Nephron (organoid): ENCODE measurements at regions not wholly inside any gene's neighbourhood (a gene's known extent, or its start where the extent isn't known, plus 50 kb on each side); places are given as distances from the start of the nearest gene placed in this dataset.
A peak's percentile ranks its signal among the peaks of the same experiment; 100 is the strongest.
"Not testable (repeated sequence)": the region's sequence is repeated elsewhere in the genome, so short reads cannot be mapped to it uniquely, and the experiment has no call there.

Experiments
- H3K27ac Mint-ChIP-seq, 3 experiments: 2 replicates each; pipeline ENCODE4 v1.8.0; 2020; ENCODE audit warnings: mixed read lengths in 3 of 3, mild to moderate bottlenecking in 2 of 3, moderate library complexity in 1 of 3
- H3K27me3 Mint-ChIP-seq: 2 replicates; pipeline ENCODE4 v1.8.0; 2021; ENCODE audit warnings: low read depth, mild to moderate bottlenecking, moderate library complexity, mixed read lengths
- H3K36me3 Mint-ChIP-seq: 2 replicates; pipeline ENCODE4 v1.8.0; 2020; ENCODE audit warnings: low read depth, mixed read lengths
- H3K4me1 Mint-ChIP-seq: 2 replicates; pipeline ENCODE4 v1.8.0; 2020; ENCODE audit warnings: mixed read lengths
- H3K4me3 Mint-ChIP-seq, 3 experiments: 2 replicates each; pipeline ENCODE4 v1.8.0; 2020; ENCODE audit warnings: mild to moderate bottlenecking in 3 of 3, mixed read lengths in 3 of 3, moderate library complexity in 2 of 3
- H3K9me3 Mint-ChIP-seq: 2 replicates; pipeline ENCODE4 v1.8.0; 2020; ENCODE audit warnings: mixed read lengths
- TF ChIP-seq, protein P1 (sequence below), 3 experiments: fragments of 200-600 bp; sonication (generic); IDR thresholded peaks; one replicate each; pipeline ENCODE4 v1.5.0; 2021; ENCODE audit warnings: antibody characterized with exemption in 3 of 3; ENCODE audit not compliant: unreplicated experiment in 3 of 3

DNA sequence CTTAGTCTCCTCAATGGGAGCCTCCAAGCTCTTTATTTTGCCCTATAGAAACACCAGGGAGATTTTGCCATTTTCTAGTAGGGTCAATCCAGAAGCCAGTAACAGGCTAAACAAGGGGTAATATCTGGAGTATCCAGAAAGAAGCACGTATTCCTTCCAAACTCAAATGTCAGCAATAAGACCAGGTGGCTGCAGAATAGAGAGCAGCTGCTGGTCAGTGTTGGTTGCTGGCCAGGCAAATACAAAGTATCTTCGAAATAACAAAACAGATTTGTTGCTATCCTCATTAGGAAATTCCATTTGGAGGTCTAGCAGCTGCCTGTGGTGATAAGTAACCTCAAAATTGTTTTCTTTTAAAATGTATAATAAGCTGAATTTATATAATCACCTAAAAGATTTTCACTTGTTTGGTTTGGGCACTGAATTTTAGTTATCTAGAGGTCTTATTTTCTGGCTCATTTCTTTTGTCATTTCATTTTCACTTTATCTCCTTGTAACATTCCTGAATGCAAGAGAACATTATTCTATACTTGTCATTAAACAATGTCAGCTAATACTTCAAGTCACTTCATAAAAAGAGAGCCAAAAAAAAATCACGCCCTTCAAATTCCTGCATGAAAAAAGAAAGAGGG lies 320.6 kb downstream of the DTHD1 start:
- H3K4me1 Mint-ChIP-seq, result no peaks in the 10 kb centered on the region
- H3K4me3 Mint-ChIP-seq, result no peak overlapping the region
- no peaks in the 10 kb centered on the region for H3K9me3 Mint-ChIP-seq
- TF ChIP-seq, protein P1, sequence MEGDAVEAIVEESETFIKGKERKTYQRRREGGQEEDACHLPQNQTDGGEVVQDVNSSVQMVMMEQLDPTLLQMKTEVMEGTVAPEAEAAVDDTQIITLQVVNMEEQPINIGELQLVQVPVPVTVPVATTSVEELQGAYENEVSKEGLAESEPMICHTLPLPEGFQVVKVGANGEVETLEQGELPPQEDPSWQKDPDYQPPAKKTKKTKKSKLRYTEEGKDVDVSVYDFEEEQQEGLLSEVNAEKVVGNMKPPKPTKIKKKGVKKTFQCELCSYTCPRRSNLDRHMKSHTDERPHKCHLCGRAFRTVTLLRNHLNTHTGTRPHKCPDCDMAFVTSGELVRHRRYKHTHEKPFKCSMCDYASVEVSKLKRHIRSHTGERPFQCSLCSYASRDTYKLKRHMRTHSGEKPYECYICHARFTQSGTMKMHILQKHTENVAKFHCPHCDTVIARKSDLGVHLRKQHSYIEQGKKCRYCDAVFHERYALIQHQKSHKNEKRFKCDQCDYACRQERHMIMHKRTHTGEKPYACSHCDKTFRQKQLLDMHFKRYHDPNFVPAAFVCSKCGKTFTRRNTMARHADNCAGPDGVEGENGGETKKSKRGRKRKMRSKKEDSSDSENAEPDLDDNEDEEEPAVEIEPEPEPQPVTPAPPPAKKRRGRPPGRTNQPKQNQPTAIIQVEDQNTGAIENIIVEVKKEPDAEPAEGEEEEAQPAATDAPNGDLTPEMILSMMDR (IDR thresholded peaks at IDR 0.05; ENCODE audit: unreplicated experiment in 3 of 3), result no peak
- no peaks in the 10 kb centered on the region for H3K27me3 Mint-ChIP-seq
- H3K27ac Mint-ChIP-seq, result no peak overlapping the region
- no peaks in the 10 kb centered on the region for H3K36me3 Mint-ChIP-seq

DNA sequence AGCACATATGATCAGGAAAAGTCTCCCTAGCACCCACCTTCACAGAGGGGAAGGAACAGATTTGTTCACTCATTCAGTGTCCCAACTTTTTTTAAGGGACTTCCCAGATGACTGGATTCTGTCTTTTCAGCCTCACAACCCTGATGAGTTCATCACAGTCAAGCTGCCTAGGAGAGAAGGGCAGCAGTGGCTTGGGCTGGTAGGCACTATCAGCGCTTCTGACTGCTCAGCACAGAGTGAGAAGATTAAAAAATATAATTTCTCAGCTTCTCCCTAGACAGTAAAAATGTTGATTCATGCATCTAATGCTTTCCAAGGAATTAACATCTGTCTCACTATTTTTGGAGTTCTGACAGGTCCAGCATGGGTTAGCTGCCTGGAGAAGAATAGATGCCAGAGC lies 328.2 kb downstream of the DTHD1 start:
- Mint-ChIP-seq H3K9me3 (peaks cover 5% of the 10 kb centered on the region), H3K36me3 (no peaks in the 10 kb centered on the region), H3K27ac (no peak overlapping the region), H3K27me3 (no peaks in the 10 kb centered on the region), H3K4me3 (no peak overlapping the region), H3K4me1 (no peaks in the 10 kb centered on the region)
- TF ChIP-seq, protein P1 (IDR thresholded peaks at IDR 0.05; ENCODE audit: unreplicated experiment in 3 of 3), result no peak

GRCh38 chr4:36610628-36611027 lies 329.2 kb downstream of the DTHD1 start:
- TF ChIP-seq, protein P1 (IDR thresholded peaks at IDR 0.05; ENCODE audit: unreplicated experiment in 3 of 3), result no peak
- Mint-ChIP-seq H3K27me3 (no peaks in the 10 kb centered on the region), H3K36me3 (no peaks in the 10 kb centered on the region), H3K4me1 (no peaks in the 10 kb centered on the region), H3K27ac (no peak overlapping the region), H3K9me3 (peaks cover 5% of the 10 kb centered on the region), H3K4me3 (no peak overlapping the region)

DNA sequence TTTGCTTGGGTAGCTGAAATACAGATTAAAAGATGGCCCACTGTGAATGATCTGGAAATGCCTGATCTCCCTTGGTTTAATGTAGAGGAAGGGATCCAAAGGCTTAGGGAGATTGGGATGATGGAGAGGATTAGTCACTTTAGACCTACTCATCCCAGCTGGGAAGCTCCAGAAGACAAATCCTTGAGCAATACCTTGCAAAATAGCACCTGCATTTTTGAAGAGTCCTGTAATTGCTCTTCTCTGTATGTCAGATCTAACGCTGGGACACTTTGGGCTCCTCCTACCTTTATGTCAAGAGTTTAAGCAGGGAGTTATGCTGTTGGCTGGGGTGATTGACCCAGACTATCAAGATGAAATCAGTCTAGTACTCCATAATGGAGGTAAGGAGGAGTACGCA lies 331.7 kb downstream of the DTHD1 start:
- H3K36me3 Mint-ChIP-seq, H3K27me3 Mint-ChIP-seq, H3K4me3 Mint-ChIP-seq, H3K27ac Mint-ChIP-seq, H3K9me3 Mint-ChIP-seq, H3K4me1 Mint-ChIP-seq: not testable (repeated sequence)

GRCh38 chr4:36614011-36614410 lies 332.6 kb downstream of the DTHD1 start:
- H3K4me1 Mint-ChIP-seq, result no peaks in the 10 kb centered on the region

DNA sequence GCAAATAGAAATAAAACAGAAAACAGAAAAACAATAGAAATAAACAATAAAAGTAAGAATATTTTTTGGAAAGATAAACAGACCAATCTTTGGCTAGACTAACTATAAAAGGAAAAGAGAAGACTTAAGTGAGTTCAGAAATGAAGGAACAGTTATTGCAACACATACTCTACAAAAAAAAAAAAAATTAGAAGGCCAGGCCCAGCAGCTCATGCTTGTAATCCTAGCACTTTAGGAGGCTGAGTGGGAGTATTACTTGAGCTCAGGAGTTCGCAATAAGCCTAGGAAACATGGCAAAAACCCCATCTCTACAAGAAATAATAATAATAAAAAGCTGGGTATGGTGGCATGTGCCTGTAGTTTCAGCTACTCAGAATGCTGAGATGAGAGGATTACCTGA lies 336.7 kb downstream of the DTHD1 start:
- H3K9me3 Mint-ChIP-seq, result no peaks in the 10 kb centered on the region
- no peak overlapping the region for H3K4me3 Mint-ChIP-seq
- H3K27me3 Mint-ChIP-seq, result no peaks in the 10 kb centered on the region
- H3K36me3 Mint-ChIP-seq, result no peaks in the 10 kb centered on the region
- H3K4me1 Mint-ChIP-seq, result no peaks in the 10 kb centered on the region
- TF ChIP-seq, protein P1 (IDR thresholded peaks at IDR 0.05; ENCODE audit: unreplicated experiment in 3 of 3), result no peak
- no peak overlapping the region for H3K27ac Mint-ChIP-seq

More at GRCh38 chr4:36614011-36614410, 332.6 kb downstream of the DTHD1 start:
- TF ChIP-seq, protein P1 (IDR thresholded peaks at IDR 0.05; ENCODE audit: unreplicated experiment in 3 of 3), result peak in 1 of 3 experiments; percentile 8
- no peaks in the 10 kb centered on the region for H3K36me3 Mint-ChIP-seq
- H3K9me3 Mint-ChIP-seq, result peaks cover 5% of the 10 kb centered on the region
- H3K27me3 Mint-ChIP-seq, result no peaks in the 10 kb centered on the region
- H3K4me3 Mint-ChIP-seq, result no peak overlapping the region
- no peak overlapping the region for H3K27ac Mint-ChIP-seq
